ENCODE measurements at regions not wholly inside any gene's neighbourhood (a gene's known extent, or its start where the extent isn't known, plus 50 kb on each side); places are given as distances from the start of the nearest gene placed in this dataset.

DNA sequence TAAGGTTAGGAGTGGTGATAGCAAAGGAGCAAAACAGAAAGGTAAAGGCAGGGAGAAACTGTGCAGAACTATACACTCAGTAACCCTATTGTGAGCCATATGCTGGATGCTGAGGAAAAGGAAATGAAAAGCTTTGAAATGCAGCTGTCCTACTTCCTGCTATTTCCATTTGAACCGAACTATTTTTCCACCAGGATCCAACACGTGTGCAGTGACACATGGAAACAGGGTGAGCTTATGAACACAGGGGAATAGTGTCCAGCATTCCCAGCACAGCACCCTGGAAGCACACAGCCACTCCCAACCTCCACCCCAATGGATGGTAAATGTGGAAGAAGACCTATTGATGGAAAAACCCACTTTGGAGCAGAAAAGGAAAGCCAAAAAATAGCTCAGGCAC, 69.0 kb upstream of the SLC12A2 start:
- TF ChIP-seq, protein P1, sequence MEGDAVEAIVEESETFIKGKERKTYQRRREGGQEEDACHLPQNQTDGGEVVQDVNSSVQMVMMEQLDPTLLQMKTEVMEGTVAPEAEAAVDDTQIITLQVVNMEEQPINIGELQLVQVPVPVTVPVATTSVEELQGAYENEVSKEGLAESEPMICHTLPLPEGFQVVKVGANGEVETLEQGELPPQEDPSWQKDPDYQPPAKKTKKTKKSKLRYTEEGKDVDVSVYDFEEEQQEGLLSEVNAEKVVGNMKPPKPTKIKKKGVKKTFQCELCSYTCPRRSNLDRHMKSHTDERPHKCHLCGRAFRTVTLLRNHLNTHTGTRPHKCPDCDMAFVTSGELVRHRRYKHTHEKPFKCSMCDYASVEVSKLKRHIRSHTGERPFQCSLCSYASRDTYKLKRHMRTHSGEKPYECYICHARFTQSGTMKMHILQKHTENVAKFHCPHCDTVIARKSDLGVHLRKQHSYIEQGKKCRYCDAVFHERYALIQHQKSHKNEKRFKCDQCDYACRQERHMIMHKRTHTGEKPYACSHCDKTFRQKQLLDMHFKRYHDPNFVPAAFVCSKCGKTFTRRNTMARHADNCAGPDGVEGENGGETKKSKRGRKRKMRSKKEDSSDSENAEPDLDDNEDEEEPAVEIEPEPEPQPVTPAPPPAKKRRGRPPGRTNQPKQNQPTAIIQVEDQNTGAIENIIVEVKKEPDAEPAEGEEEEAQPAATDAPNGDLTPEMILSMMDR (IDR thresholded peaks at IDR 0.05) = no peak
- TF ChIP-seq POLR2AphosphoS5 (IDR thresholded peaks at IDR 0.05; ENCODE audit: low read depth, low read length) (no peak), SIN3A (IDR thresholded peaks at IDR 0.05; ENCODE audit: borderline replicate concordance, insufficient read depth, low read depth, low read length) (no peak), TCF7L2 (IDR thresholded peaks at IDR 0.05; ENCODE audit: low read depth, low read length) (no peak)
- TF ChIP-seq, protein P2, sequence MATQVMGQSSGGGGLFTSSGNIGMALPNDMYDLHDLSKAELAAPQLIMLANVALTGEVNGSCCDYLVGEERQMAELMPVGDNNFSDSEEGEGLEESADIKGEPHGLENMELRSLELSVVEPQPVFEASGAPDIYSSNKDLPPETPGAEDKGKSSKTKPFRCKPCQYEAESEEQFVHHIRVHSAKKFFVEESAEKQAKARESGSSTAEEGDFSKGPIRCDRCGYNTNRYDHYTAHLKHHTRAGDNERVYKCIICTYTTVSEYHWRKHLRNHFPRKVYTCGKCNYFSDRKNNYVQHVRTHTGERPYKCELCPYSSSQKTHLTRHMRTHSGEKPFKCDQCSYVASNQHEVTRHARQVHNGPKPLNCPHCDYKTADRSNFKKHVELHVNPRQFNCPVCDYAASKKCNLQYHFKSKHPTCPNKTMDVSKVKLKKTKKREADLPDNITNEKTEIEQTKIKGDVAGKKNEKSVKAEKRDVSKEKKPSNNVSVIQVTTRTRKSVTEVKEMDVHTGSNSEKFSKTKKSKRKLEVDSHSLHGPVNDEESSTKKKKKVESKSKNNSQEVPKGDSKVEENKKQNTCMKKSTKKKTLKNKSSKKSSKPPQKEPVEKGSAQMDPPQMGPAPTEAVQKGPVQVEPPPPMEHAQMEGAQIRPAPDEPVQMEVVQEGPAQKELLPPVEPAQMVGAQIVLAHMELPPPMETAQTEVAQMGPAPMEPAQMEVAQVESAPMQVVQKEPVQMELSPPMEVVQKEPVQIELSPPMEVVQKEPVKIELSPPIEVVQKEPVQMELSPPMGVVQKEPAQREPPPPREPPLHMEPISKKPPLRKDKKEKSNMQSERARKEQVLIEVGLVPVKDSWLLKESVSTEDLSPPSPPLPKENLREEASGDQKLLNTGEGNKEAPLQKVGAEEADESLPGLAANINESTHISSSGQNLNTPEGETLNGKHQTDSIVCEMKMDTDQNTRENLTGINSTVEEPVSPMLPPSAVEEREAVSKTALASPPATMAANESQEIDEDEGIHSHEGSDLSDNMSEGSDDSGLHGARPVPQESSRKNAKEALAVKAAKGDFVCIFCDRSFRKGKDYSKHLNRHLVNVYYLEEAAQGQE (IDR thresholded peaks at IDR 0.05; ENCODE audit: insufficient read depth in 1 of 2, low read depth in 2 of 2, low read length in 1 of 2) = no peak

Data from Panc1 (cell line).